ENCODE measurements at regions not wholly inside any gene's neighbourhood (a gene's known extent, or its start where the extent isn't known, plus 50 kb on each side); places are given as distances from the start of the nearest gene placed in this dataset.

DNA sequence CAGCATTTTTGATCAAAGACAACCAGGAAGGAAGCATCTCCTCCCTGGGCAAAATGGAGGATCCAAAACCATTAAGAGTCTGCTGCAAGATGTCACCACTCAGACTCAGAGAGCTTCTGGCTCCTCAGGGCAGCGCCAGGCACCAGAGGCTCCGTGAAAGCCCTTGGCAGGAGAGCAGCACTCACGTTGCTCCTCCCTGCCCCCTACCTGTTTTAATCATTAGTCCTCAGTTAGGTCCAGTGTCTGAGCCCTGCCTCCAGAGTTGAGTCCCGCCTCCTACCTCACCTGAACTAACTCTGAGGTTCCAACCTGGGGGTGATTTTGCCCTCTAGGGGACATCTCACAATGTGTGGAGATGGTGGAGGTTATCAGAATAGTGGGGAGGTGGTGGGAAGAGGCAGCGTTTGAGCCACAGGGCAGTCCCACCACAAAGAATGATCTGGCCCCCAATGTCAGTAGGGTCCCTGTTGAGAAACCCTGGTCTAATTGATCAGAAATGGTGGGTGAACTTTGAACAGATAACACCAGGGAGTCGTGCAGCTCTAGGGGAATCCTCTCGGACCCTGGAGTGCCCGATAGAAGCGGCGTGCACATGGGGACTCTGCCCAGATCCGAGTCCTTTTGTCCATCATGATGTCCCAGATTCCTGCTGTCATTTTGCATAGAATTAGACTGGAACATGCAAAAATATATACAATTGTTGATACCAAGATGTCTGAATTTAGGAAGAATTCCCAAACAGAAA, 156.7 kb upstream of the DIO3 start:
- DNase-seq = no peak

DNA sequence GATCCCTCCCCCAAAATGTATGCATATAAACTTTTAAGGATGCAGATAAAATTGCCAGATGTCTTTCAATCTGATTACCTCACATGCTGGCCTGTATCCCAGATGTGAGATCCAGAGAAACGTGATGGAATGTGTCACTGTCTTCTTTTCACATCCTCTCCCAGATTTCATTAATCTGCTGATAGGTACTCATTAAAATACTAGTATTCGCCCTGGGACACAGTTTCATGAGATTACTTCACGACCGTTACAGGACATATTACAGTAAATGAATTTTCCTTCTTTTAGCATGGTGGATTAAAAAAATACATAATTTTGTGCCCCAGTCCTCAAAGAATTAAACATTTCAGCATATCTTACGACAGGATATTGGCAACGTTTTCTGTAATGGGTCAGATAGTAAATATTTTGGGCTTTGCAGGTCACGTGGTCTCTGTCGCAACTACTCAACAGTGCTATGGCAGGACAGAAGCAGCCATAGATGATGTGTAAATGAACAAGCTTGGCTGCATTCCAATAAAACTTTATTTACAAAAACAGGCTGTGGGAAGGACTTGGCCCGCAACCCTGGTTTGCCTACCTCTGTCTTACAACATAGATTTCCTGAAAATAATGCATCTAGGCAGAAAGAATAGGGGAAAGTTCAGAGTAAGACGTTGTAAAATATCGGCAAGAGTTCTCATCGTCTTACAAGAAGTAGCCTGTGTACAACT, 156.0 kb upstream of the DIO3 start:
- DNase-seq = no peak

DNA sequence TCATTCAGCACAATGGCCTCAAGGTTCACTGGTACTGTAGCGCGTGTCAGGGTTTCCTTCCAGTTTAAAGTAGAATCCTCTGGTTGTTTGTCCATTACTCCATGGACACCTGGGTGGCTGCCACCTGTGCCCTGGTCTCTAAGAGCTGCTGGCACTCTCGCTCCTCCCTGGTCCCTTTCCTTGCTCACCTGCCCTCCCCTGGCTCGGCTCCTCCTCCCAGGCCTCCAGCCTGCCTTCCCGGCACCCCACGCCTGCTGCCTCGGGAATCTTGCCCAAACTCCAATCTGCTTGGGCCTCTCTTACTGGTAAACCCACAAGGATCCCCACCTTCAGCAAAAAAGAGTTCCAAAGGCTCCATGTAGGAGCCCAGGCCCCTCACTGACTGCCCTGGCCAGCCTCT, 154.4 kb upstream of the DIO3 start:
- no peak for DNase-seq

DNA sequence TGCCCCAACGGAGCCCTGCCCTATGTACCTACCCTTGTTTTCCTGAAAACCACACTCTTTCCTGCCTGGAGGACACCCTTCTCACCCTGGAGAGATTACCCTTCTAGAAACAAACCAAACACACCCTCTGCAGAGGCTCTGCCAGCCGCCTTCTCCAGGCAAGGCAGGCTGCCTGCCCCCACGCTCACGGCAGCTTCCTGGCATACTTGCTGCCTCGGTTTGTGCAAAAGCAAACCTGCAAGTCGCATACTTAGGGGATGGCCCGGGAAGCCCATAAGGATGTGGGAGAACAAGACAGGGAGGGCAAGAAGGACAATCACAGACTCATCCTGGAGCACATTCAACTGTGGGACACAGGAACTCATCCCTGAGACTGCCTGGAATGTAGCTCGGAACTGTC, 154.0 kb upstream of the DIO3 start:
- no peak for DNase-seq

DNA sequence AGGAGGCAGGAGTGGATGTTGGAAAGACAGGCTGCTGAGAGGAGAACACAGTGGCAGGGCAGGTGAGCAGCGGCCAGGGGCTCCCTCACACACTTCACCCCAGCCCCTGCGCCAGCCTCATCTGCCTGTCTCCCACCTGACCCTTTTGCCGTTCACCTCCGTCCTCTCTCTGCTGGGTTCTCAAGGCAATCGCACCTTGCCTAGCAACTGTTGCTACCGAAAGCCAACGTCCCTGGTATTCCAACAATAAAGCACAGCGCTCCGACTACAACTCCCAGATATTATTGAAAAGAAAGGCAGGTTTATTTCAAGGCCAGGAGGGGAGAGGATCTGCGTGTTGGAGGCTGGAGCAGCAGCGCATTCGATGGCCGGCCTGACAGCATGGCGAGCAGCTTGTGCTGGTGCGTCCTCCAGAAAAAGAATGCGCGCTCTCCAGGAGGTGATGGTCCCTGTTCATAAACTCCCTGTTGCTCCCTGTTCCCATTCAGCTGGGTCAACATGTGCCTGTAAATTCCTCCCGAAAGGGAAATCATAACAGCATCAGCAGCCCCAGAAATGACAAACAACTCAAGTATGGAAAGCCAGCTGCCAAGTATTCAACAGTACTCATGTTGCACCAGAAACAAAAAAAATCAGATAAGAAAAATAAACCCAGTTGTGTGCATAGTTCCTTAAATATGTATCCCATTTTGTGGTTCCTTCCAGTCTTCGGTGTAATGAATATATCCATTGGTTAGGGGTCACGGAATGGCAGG, 153.0 kb upstream of the DIO3 start:
- no peak for DNase-seq

DNA sequence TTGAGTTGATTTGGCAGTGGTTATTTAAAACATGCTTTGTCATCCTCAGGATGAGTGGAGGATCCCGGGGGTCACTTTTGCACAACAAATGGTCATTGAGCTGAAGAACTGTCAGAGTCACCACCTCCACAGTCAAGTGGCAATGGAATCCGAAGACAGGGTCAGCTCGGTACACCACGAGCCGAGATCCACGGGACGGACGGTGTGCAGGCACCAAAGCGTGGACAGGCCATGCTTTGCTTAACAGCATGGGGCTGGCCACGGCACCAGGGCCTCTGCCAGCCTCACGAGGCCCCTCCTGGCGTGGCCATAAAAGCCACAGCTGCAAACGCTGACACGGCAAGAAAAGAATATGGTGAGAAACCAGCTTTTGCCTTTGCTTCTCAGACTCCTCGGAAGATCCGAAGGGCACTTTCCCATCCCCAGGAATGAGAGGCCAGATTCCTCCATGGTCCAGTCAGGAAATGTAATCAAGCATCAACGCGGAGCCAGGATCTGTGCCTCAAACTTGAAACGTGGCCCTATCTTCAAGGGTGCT, 152.2 kb upstream of the DIO3 start:
- no peak for DNase-seq

DNA sequence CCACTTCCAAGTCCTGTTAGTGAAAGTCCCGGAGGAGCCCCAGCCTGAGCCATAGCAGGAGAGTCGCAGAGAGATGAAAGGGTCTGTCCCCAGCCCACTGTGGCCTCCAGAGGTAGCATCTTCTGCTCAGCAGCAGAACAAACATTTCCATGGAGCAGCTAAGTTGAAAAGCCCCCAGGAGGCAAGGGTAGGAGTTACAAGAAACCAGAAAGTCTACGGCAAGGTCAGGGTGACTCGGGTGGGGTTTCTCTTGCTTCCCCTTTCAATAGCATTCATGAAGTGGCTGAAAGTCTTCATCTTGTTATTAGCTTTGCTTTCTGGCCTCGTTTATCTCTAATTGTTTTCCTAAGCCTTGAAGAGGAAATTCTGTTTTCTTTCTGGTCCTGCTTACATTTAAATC, 151.2 kb upstream of the DIO3 start:
- no peak for DNase-seq

DNA sequence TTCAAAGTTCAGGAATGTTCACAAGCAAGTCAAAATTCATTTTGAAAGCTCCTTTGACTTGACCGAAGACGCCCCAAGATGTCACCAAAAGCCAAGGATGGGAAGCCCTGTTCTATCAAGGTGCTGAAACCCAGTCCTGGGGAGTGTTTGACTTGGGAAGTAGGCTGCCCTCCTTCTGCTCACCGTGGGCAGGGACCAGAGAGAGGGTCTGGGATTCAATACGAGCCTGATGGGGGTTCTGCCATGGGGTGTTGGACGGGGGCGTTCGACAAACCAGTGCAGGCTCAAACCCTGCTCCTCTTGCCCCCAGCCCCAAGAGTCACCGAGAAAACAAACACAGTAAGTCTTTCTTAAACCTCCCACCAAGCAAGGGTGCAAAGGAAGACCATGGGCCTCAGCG, 150.1 kb upstream of the DIO3 start:
- no peak for DNase-seq

DNA sequence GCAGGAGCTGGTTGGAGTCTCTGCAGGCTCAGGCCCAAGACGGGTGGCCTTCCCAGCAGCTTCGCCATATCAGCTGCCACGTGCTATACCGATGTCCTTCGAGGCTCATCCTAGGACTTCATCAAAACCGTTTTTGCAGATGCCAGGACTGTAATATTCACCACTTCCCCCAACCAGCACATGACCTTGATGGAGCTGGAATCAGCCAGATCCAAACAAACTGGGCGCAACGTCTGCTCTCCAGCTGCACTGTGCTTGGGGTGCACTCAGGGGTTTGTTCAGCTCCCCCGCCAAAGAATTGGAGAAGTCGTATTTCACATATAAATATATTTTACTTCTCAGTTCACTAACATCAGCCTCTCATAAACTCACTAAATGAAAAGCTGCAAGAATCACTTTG, 149.5 kb upstream of the DIO3 start:
- no peak for DNase-seq

DNA sequence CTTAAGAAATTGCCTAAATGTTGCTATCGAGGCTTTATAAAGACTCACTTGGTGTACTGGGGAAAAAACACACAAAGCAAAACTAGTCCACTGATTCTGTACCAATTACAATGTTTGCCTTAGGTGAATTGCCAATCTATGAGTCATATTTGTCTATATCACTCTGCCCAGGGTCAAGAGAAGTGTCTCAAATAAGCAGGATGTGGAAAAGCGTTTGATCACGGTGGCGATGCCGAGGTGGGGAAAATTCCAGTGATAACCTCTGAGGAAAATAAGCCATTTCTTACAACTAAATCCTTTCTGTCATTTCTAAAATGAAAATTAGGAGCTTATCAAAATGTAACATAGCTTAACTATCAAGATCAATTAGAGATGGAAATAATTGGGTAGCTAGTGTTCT, 148.6 kb upstream of the DIO3 start:
- DNase-seq = no peak

DNA sequence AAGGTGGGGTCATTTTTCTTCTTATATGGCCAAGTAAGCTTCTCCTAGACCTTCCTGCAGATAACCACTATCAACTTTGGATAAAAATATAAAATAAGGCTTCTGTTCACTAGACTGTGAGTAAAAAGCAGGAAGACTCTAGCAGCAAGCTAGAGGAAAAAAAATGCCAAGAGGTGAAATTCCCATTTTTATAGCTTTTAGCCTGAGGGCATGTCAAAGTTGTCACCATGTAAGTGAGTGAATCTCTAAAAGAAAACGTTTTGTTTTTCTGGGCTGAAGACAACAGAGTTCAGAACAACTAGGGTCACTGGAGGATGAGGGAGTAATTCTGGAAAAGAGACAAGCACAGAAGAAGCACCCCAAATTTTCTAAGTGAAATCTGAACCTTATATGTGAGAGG, 143.9 kb upstream of the DIO3 start:
- DNase-seq = no peak

DNA sequence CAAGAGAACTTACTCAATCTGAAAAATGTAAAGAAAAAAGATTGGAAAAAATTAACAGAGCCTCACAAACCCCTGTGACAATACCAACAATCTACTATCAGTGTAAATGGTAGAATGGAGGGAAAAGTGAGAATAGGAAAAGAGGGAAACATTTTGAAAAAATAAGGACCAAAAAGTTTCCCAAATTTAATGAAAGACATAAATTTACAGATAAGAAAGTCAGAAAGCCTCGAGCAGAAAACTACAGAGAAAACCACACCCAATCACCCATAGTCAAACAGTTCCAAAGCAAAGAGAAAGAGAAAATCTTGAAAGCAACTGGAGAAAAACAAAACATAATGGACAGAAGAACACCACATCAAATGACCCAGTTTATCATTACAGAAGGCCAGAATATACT, 142.7 kb upstream of the DIO3 start:
- no peak for DNase-seq

DNA sequence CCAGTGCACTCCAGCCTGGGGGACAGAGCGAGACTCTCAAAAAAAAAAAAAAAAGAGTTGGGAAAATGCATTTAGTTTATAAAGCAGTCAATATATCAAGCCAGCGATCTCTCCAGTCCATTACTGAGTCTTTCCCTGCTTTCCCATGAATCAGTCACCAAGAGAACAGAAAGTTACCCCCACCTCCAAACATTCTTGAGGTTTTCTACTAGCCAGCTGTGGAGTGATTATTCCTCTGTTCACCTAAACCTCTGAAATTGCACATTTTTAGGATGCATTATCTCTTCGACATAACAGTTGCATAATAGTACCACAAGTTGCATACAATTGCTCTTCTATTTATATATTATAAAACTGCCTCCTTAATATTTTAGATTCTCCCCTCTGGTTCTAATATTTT, 134.8 kb upstream of the DIO3 start:
- no peak for DNase-seq

DNA sequence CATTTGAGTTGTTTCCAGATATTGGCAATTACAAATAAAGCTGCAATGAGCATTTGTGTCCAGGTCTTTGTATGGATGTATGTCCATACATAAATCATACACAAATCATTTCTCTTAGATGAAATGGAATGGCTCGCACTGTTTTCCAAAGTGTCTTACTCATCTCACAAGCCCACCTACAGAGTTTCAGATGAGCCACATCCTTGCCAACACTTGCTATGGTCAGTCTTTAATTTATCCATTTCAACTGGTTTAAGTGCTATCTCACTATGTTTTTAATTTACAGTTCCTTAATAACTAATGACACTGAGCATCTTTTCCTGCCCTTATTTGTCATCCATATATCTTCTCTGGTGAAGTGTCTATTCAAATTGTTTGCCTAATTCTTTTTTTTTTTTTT, 132.9 kb upstream of the DIO3 start:
- DNase-seq = no peak

DNA sequence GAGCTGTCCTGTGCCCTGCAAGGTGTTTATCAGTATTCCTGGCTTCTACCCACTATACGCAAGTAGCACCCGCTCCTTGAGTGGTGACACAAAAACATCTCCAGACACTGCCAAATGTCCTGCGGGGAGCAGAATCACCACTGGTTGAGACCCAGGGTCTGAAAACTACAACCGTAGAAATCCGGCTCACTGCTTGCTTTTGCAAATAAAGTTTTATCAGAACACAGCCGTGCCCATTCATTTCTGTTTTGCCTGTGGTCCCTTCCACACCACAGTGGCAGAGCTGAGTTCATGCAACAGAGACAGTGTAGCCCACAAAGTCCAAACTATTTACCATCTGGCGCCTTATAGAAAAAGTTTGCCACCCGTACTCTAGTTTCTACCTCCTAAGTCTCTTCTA, 125.7 kb upstream of the DIO3 start:
- DNase-seq = no peak

DNA sequence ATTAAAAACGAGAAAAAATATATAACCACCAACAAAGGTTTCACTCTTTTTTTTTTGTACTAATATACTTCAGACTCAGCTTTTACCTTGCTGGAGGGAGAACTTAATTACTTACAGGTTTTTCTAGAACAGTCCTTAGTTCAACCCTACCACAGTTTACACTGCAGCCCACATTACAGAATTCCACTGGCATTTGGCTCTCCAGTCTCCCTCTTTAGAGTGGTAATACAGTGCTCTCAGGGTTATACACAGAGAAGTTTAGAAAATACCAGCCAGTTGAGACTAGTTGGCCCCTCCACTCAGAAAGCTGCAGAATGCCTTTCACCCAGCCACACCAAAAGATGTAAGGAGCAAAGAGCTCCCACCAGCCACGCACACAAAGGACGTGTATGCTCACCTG, 122.3 kb upstream of the DIO3 start:
- no peak for DNase-seq

DNA sequence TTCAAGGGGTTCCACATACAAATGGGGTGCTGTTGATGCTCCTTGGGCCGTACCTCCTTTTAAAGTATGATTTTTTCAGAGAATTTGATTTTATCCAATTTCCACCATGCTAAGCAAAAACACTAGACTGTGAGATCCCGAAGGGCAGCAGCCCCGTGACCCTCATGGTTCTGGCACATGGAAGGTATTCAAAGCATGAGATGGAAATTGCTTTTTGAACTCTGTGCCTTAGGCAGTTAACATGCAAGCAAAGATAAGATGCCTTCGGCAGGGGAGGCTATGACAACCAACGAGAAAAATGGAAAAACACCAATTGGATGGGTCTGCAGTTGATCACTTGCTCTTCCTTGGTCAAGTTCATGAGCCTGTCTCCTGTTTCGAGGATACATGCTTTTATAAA, 120.8 kb upstream of the DIO3 start:
- DNase-seq = no peak

DNA sequence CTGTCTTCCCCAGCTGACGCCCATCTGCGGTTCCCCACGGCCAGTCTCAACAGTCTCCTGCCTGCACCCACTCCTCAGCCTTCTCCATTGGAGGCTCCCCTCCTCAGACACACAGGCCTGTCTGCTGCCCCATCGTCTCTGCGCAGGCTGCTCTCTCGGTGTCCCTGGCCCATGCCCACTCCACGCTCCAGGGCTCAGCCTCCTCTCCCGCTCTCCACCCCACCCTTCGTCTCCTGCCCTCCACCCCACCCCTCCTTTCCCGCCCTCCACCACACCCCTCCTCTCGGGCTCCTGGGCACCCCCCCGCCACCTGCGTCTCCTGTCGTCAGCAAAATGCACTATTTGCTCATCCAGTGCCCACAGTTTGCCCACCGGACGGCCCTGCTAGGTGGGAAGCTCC, 119.6 kb upstream of the DIO3 start:
- DNase-seq = no peak

DNA sequence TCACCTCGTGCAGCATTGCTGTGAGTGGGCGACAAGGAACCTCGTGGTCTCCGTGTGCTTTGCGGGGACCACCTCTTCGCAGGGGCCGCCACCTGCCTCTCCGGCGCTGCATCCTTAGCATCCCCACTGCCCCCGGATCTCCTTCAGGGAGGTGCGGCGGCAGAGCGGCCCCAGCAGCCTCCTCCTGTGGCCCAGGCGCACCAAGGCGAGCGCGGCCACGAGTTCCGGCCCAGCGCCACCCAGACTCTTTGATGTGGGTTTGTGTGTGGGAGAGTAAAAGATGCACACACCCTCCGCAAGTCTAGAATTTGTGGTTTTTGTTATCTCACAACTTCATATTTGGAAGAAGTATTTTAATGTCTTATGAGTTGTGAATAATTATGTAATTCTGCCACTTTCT, 118.8 kb upstream of the DIO3 start:
- no peak for DNase-seq

DNA sequence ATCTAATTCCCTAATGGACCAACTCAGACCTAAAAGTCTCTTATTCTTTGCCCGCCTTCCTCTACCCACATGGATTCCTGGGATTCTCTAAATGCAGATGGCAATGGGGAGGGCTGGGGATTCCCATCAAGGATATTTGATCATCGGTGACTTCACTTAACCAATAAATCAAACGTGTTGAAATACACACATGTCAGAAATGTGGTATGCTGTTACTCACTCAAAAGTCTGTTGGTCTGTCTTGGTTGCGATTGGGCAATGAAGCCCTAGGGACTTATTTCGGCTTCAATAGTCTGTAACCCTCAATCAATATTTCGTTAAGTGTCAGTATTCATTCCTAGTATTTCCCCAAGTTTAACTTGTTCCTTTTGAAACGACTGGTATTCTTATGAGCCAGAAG, 117.2 kb upstream of the DIO3 start:
- DNase-seq = no peak

DNA sequence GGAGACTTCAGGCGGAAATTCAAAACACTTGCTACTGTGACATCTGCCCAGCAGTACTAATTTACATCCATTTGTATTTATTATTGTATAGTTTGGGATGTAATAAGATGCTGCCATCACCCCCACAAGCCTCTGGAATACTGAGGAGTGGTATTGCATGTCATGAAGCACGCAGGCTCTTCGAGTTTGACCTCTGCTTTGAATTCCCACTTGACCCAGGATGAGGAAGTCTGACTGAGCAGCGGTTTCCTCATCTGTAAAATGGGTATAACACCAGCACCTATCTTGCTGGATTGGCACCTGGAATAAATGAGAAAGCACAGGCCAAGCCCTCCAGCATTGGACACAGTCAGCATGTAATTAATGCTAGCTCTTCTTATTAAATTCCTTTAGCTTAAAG, 116.0 kb upstream of the DIO3 start:
- DNase-seq = no peak

DNA sequence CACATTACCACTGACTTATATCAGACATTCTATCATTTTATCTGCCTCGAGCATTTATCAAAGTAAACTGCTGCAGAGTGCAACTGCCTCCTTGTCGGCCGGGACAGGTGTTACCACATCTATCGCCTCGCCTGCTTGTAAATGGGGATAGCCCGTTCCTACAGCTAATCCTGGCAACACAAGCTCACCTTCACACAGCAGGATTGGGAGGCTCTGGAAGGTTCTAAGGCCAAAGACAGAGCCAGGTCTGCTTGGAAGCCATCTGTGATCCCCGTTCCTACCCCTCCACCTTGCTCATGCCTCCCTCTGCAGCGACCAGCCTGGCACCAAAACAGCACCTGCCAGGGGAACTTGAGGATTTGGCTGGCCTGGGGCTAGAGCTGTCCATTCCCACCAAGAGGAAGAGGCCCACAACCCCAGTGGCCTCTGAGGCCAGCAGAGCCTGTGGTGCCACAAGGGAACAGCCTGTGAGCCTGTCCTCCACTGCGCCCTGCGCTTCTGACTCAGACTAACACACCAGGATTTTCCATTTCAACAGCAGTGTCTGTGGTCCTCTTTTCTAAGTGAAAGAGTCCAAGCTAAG, 114.8 kb upstream of the DIO3 start:
- DNase-seq = no peak

DNA sequence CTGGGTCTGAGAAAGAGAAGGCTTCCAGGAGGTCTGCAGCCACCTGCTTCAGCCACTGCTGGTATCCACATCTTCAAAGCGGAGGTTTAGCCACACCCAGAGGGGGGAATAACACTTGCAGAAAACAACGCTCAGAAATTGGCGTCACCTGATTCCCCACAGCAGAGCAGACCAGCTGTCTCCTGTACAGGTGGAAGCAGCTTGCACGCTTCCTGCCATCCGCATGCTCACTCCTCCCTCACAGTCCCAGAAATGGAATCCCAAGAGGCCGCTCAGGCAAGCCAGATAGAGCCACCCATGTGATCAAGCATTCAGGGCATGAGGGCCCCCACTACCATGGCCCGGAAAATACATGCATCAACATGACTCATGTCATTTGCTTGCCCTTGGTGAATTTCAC, 112.2 kb upstream of the DIO3 start:
- no peak for DNase-seq
